ENCODE measurements at regions not wholly inside any gene's neighbourhood (a gene's known extent, or its start where the extent isn't known, plus 50 kb on each side); places are given as distances from the start of the nearest gene placed in this dataset.
"Not testable (repeated sequence)": the region's sequence is repeated elsewhere in the genome, so short reads cannot be mapped to it uniquely, and the experiment has no call there.

DNA sequence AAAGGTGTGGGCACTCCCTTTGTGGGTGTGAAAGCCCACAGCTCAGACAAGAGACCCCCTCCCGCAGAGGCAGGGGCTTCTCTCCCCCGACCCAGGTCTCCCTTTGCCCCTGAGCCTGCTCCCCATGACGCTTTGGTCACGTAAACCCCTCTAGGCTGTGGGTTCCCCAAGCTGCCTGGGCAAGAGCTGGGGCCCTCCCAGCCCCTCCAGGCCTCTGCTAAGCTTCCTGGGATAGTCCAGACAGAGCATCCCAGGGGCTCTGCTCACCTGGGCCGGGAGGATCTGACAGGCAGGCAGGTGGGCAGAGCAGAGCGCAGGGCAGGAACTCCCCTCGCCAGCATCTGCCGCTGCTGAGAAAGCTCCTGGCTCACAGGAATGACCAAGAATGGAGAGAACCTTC lies 177.3 kb downstream of the BANP start:
- Histone ChIP-seq H3K27me3 (ENCODE audit: control insufficient read depth in 1 of 2, insufficient read depth in 1 of 2, low read length in 2 of 2) (peaks cover 0 to 24% of the 10 kb centered on the region in 2 experiments), H3K9ac (ENCODE audit: low read length) (no peak overlapping the region), H3K4me2 (ENCODE audit: low read length, poor library complexity, severe bottlenecking) (no peak overlapping the region), H3K9me3 (ENCODE audit: control insufficient read depth, low read length) (no peaks in the 10 kb centered on the region), H3K14ac (ENCODE audit: low read length in 2 of 2) (no peak overlapping the region), H3K27ac (ENCODE audit: low read length, poor library complexity, severe bottlenecking) (no peak overlapping the region), H3K36me3 (ENCODE audit: control insufficient read depth in 1 of 2, insufficient read depth in 2 of 2, low read depth in 1 of 2, low read length in 2 of 2) (peaks cover 0 to 3% of the 10 kb centered on the region in 2 experiments), H2BK12ac (ENCODE audit: low read length in 2 of 2) (no peak overlapping the region), H3K4ac (ENCODE audit: low read depth in 1 of 2, low read length in 2 of 2) (no peak overlapping the region), H3K18ac (ENCODE audit: low read depth in 1 of 2, low read length in 2 of 2) (no peak overlapping the region), H3K23ac (ENCODE audit: low read length in 2 of 2) (no peak overlapping the region), H2BK120ac (ENCODE audit: low read depth, low read length) (no peak overlapping the region), H2BK5ac (ENCODE audit: low read depth, low read length, poor library complexity, severe bottlenecking) (no peak overlapping the region), H4K91ac (ENCODE audit: low read length) (no peak overlapping the region), H2AK5ac (ENCODE audit: low read length, severe bottlenecking) (no peak overlapping the region), H3K79me1 (replicated peaks; ENCODE audit: low read length, poor library complexity, severe bottlenecking) (no peaks in the 10 kb centered on the region), H4K8ac (ENCODE audit: low read length) (no peak overlapping the region), H2BK15ac (ENCODE audit: low read depth, poor library complexity, severe bottlenecking) (no peak overlapping the region), H2AFZ (ENCODE audit: low read depth, low read length) (no peak overlapping the region), H3K4me1 (ENCODE audit: control insufficient read depth, insufficient read depth, low read depth, low read length) (no peaks in the 10 kb centered on the region), H3K4me3 (ENCODE audit: insufficient read depth in 1 of 2, low read depth in 1 of 2, low read length in 2 of 2) (no peak overlapping the region)
- no peak for DNase-seq
- WGBS, result 87% methylated on average over 8 of the region's 8 CpGs

DNA sequence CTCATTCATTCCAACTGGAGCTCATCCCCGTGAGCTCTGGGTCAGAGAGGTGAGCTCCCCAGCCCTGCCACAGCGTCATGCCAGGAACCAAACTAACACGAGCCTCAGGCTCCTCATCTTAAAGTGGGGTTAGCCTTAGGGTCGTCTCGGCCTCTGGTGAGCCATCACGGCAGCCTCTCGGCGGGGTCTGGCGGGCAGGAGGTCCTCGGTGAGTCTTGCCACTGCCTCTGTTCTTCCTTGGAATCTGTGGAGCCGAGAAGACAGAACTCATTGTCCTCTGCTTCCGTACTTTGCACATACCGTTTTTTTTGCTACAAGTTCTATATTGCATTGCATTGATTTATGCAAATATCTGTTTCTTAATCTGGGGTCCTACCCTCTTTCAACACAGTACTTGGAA lies 177.9 kb downstream of the BANP start:
- 68% methylated on average over 9 of the region's 13 CpGs for WGBS
- not testable (repeated sequence) for H3K9ac ChIP-seq (ENCODE audit: low read length); H3K4me1 ChIP-seq (ENCODE audit: control insufficient read depth, insufficient read depth, low read depth, low read length); H3K14ac ChIP-seq (ENCODE audit: low read length in 2 of 2); H2BK15ac ChIP-seq (ENCODE audit: low read depth, poor library complexity, severe bottlenecking); H3K18ac ChIP-seq (ENCODE audit: low read depth in 1 of 2, low read length in 2 of 2); H2AFZ ChIP-seq (ENCODE audit: low read depth, low read length); H4K8ac ChIP-seq (ENCODE audit: low read length); H4K91ac ChIP-seq (ENCODE audit: low read length); H3K9me3 ChIP-seq (ENCODE audit: control insufficient read depth, low read length); H3K23ac ChIP-seq (ENCODE audit: low read length in 2 of 2); H3K79me1 ChIP-seq (replicated peaks; ENCODE audit: low read length, poor library complexity, severe bottlenecking); H2AK5ac ChIP-seq (ENCODE audit: low read length, severe bottlenecking); H2BK5ac ChIP-seq (ENCODE audit: low read depth, low read length, poor library complexity, severe bottlenecking); H2BK12ac ChIP-seq (ENCODE audit: low read length in 2 of 2); H3K4me2 ChIP-seq (ENCODE audit: low read length, poor library complexity, severe bottlenecking); H3K4ac ChIP-seq (ENCODE audit: low read depth in 1 of 2, low read length in 2 of 2); H3K27ac ChIP-seq (ENCODE audit: low read length, poor library complexity, severe bottlenecking); H3K36me3 ChIP-seq (ENCODE audit: control insufficient read depth in 1 of 2, insufficient read depth in 2 of 2, low read depth in 1 of 2, low read length in 2 of 2); H2BK120ac ChIP-seq (ENCODE audit: low read depth, low read length); H3K4me3 ChIP-seq (ENCODE audit: insufficient read depth in 1 of 2, low read depth in 1 of 2, low read length in 2 of 2); DNase-seq
- H3K27me3 ChIP-seq (ENCODE audit: control insufficient read depth in 1 of 2, insufficient read depth in 1 of 2, low read length in 2 of 2), result peaks cover 0 to 27% of the 10 kb centered on the region in 2 experiments

DNA sequence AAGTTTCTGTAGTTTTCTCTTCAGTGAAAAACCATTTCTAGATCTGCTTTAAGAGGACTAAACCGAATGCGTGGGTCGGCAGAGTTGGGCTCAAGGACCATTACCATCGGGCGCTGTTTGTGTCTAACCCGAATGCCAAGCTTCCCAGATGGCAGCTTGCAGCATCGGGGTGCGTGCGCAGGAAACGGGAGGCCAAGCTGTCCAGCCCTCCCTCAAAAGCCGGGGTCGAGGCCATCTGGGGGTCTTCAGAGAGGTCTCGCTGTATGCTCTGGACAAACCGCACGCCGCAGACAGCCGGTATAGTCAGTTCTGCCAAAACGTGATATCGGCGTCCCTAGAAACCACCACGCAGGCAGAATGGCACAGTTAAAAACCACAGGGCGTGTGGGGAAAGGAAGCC lies 178.8 kb downstream of the BANP start:
- Histone ChIP-seq H3K18ac (ENCODE audit: low read depth in 1 of 2, low read length in 2 of 2) (no peak overlapping the region), H2AFZ (ENCODE audit: low read depth, low read length) (no peak overlapping the region), H3K9ac (ENCODE audit: low read length) (no peak overlapping the region), H2BK12ac (ENCODE audit: low read length in 2 of 2) (no peak overlapping the region), H2BK15ac (ENCODE audit: low read depth, poor library complexity, severe bottlenecking) (no peak overlapping the region), H3K23ac (ENCODE audit: low read length in 2 of 2) (no peak overlapping the region), H3K27ac (ENCODE audit: low read length, poor library complexity, severe bottlenecking) (no peak overlapping the region), H3K4me3 (ENCODE audit: insufficient read depth in 1 of 2, low read depth in 1 of 2, low read length in 2 of 2) (no peak overlapping the region), H3K4me1 (ENCODE audit: control insufficient read depth, insufficient read depth, low read depth, low read length) (no peaks in the 10 kb centered on the region), H3K4ac (ENCODE audit: low read depth in 1 of 2, low read length in 2 of 2) (no peak overlapping the region), H4K91ac (ENCODE audit: low read length) (no peak overlapping the region), H2AK5ac (ENCODE audit: low read length, severe bottlenecking) (no peak overlapping the region), H2BK120ac (ENCODE audit: low read depth, low read length) (no peak overlapping the region), H3K79me1 (replicated peaks; ENCODE audit: low read length, poor library complexity, severe bottlenecking) (no peaks in the 10 kb centered on the region), H3K4me2 (ENCODE audit: low read length, poor library complexity, severe bottlenecking) (no peak overlapping the region), H2BK5ac (ENCODE audit: low read depth, low read length, poor library complexity, severe bottlenecking) (no peak overlapping the region), H4K8ac (ENCODE audit: low read length) (no peak overlapping the region), H3K27me3 (ENCODE audit: control insufficient read depth in 1 of 2, insufficient read depth in 1 of 2, low read length in 2 of 2) (peaks cover 0 to 32% of the 10 kb centered on the region in 2 experiments), H3K9me3 (ENCODE audit: control insufficient read depth, low read length) (no peaks in the 10 kb centered on the region), H3K36me3 (ENCODE audit: control insufficient read depth in 1 of 2, insufficient read depth in 2 of 2, low read depth in 1 of 2, low read length in 2 of 2) (peaks cover 0 to 3% of the 10 kb centered on the region in 2 experiments), H3K14ac (ENCODE audit: low read length in 2 of 2) (no peak overlapping the region)
- DNase-seq, result no peak
- WGBS, result 92% methylated on average over 22 of the region's 22 CpGs

DNA sequence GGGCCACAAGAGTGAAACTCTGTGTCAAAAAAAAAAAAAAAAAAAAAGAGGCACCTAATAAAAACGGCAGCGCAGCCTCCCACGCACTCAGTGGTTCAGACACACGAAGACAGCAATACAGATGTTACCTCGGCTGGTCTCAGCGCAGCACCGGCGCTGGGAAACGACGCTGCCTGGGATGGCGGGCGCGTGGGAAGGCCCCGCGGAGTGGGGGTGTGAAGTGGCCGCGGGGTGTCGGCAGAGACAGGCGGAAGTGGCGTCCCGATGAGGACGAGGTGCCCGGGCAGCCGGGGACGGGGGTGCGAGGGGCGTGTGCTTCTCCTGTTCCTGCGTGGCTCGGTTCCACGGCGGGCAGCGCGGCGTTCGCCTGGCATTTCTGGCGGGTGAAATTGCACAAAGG lies 179.4 kb downstream of the BANP start:
- Histone ChIP-seq H3K14ac (ENCODE audit: low read length in 2 of 2) (no peak overlapping the region), H3K18ac (ENCODE audit: low read depth in 1 of 2, low read length in 2 of 2) (no peak overlapping the region), H2AFZ (ENCODE audit: low read depth, low read length) (no peak overlapping the region), H2BK120ac (ENCODE audit: low read depth, low read length) (no peak overlapping the region), H3K4me2 (ENCODE audit: low read length, poor library complexity, severe bottlenecking) (no peak overlapping the region), H2AK5ac (ENCODE audit: low read length, severe bottlenecking) (no peak overlapping the region), H3K27ac (ENCODE audit: low read length, poor library complexity, severe bottlenecking) (no peak overlapping the region), H4K8ac (ENCODE audit: low read length) (no peak overlapping the region), H2BK15ac (ENCODE audit: low read depth, poor library complexity, severe bottlenecking) (no peak overlapping the region), H3K36me3 (ENCODE audit: control insufficient read depth in 1 of 2, insufficient read depth in 2 of 2, low read depth in 1 of 2, low read length in 2 of 2) (peaks cover 0 to 3% of the 10 kb centered on the region in 2 experiments), H3K4me1 (ENCODE audit: control insufficient read depth, insufficient read depth, low read depth, low read length) (no peaks in the 10 kb centered on the region), H3K23ac (ENCODE audit: low read length in 2 of 2) (no peak overlapping the region), H3K79me1 (replicated peaks; ENCODE audit: low read length, poor library complexity, severe bottlenecking) (no peaks in the 10 kb centered on the region), H3K9me3 (ENCODE audit: control insufficient read depth, low read length) (no peaks in the 10 kb centered on the region), H3K4ac (ENCODE audit: low read depth in 1 of 2, low read length in 2 of 2) (no peak overlapping the region), H2BK5ac (ENCODE audit: low read depth, low read length, poor library complexity, severe bottlenecking) (no peak overlapping the region), H3K4me3 (ENCODE audit: insufficient read depth in 1 of 2, low read depth in 1 of 2, low read length in 2 of 2) (no peak overlapping the region), H2BK12ac (ENCODE audit: low read length in 2 of 2) (no peak overlapping the region), H3K27me3 (ENCODE audit: control insufficient read depth in 1 of 2, insufficient read depth in 1 of 2, low read length in 2 of 2) (peaks cover 0 to 32% of the 10 kb centered on the region in 2 experiments), H3K9ac (ENCODE audit: low read length) (no peak overlapping the region), H4K91ac (ENCODE audit: low read length) (peak overlapping the region; percentile 39)
- DNase-seq, result no peak
- WGBS, result 95% methylated on average over 36 of the region's 36 CpGs
